HG03521 (cell line): ENCODE measurements at regions not wholly inside any gene's neighbourhood (a gene's known extent, or its start where the extent isn't known, plus 50 kb on each side); places are given as distances from the start of the nearest gene placed in this dataset.
"Not testable (repeated sequence)": the region's sequence is repeated elsewhere in the genome, so short reads cannot be mapped to it uniquely, and the experiment has no call there.

ENCODE experiments used
- ATAC-seq: cut with Tn5 transposase; IDR thresholded peaks from one replicate; pipeline ENCODE4 v1.9.1; 2021; ENCODE audit warnings: mild to moderate bottlenecking, moderate library complexity; ENCODE audit not compliant: unreplicated experiment

GRCh38 chr4:104549736-104550135 is 55.0 kb upstream of the CXXC4 start:
- ATAC-seq: no peak

DNA sequence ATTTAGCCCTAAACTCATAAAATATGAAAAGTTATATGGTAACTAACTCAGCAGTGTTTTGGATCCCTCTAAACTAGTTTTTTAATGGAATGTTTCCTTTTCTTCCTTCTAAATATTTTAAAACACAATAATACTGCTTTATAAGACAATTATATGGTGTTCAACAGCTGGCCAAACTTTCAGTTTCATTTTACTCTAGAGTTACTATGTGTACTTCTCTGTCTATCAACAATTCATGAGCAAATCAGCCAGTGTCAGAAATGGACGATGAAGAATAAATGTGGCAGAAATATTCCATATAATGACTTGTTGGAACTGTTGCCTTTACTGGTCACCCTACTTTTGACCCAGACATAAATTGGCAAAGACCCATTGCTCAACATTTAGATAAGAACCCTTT is 64.8 kb upstream of the CXXC4 start:
- no peak for ATAC-seq

GRCh38 chr4:104571341-104571740 is 76.6 kb upstream of the CXXC4 start:
- ATAC-seq: no peak

- no peak for ATAC-seq
These were observed 79.7 kb upstream of the CXXC4 start for GRCh38 chr4:104574371-104574770.

- no peak for ATAC-seq
These were observed 80.6 kb upstream of the CXXC4 start for GRCh38 chr4:104575278-104575677.

GRCh38 chr4:104577405-104577804 is 82.7 kb upstream of the CXXC4 start:
- no peak for ATAC-seq

DNA sequence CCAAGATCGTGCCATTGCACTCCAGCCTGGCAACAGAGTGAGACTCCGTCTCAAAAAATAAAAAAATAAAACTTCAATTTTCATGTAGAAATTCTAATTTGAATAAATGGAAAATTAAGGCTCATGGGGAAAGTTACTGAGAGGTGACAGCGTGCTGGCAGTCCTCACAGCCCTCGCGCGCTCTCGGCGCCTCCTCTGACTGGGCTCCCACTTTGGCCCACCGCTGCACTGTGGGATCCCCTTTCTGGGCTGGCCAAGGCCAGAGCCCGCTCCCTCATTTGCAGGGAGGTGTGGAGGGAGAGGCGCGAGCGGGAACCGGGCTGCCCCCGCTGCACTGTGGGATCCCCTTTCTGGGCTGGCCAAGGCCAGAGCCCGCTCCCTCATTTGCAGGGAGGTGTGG is 86.8 kb upstream of the CXXC4 start:
- ATAC-seq: not testable (repeated sequence)

- not testable (repeated sequence) for ATAC-seq
These were observed 87.4 kb upstream of the CXXC4 start for GRCh38 chr4:104582056-104582455.

- no peak for ATAC-seq
These were observed 94.7 kb upstream of the CXXC4 start for GRCh38 chr4:104589264-104589868.

- no peak for ATAC-seq
These were observed 96.8 kb upstream of the CXXC4 start for GRCh38 chr4:104591510-104591911.

DNA sequence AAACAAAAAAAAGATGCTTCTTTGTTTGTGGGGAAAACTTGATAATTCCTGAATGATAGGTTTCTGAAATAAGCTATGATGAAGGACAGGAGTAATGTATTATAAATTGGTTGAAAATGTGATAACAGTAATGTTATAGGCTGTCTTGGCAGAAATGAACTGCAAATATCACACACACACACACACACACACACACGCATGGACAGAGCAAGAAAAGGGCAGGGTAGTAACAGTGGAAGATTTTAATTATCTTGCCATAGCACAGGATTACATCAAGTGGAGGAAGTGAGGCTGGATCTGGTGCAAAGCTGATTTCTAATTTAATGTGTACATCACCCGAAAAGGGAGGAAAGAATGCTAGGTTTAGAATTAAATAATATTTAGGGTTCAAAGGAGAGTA is 97.5 kb upstream of the CXXC4 start:
- ATAC-seq: no peak

DNA sequence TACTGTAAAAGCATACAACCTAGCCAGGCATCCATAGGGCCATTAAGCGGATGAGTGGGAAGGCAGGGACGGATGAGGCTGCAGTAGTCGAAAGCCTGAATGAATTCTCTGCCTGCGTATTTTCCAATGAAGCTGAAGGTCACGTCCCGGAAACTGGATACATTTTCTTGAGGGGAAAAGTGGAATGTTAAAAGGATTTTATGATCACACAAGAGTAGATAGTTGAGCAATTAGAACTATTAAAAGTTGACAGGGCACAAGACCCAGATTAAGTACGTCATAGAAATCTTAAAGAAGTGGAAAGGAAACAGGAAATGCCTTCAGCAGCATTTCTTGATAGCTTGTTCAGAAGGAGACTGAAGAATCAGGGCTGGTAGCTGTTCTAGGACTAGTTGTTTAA is 98.3 kb upstream of the CXXC4 start:
- no peak for ATAC-seq

GRCh38 chr4:104596189-104596588 is 101.5 kb upstream of the CXXC4 start:
- ATAC-seq: no peak

DNA sequence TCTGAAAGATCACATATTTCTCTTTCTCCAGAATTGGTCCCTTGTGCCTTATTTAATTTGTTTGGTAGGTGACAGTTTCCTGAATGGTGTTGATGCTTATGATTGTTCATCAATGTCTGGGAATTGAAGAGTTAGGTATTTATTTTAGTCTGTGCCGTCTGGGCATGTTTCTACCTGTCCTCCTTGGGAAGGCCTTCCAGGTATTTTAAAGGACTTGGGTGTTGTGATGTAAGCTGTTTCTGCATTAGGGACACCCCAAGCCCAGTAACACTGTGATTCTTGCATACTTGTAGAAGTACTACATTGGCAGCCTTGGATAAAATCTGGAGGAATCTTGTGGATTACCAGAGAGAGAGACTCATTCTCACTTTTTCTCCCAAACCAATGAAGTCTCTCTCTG is 120.8 kb upstream of the CXXC4 start:
- no peak for ATAC-seq

- no peak for ATAC-seq
These were observed 121.2 kb upstream of the CXXC4 start for GRCh38 chr4:104615926-104616325.

DNA sequence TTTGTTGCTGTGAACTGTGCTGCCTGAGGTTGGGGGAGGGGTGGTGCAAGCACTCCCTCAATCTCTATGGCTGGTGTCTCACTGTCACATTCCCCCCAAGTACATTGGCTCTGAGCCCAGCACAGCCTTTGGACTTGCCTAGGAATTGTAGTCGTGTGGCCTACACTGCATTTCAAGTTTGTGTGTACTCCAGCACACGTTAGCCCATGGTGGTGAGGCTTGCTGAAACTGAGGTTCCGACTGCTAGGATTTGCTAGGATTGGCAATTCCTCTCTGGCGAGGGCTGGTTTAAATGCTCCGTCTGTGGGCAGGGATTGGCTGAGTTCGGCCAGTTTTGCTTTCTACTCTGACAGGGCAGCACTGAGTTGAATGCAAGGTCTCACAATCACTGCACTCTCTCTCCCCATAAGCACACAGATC is 121.7 kb upstream of the CXXC4 start:
- no peak for ATAC-seq

DNA sequence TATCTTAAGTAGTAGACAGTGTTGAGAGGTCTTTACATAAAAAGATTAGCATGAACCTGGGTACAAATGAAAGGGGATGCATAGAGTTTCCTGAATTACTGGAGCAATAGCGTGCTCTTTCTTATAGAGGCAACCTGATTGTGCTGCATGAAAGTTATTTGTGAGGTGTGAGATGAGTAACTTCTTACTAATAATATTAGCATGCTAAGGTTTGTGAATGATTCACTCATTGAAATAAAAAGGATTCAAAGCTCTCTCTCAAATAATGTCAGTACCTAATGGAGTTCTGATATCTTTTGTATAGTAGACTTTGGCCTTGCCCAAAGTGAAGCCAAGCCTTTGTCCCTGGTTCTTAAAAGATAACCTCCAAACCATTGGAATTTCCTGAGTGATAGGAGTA is 131.0 kb upstream of the CXXC4 start:
- no peak for ATAC-seq

DNA sequence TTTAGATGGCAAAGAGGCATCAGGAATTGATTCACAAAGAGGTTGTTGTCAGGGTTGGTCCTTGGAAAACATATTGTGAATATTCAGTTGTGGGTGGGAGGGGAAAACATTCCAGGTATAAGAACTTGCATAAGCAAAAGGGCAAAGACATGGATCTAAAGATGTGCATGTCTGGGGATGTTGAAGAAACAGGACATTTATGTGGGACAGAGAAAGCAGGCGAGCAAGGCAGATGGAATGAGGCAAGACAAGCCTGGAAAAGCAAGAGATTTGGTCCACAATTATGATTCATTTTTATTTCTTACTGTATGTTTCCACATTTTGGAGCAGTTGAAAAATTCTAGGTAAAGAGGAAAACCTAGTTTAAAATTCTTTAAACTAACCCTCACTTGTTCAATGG is 134.9 kb upstream of the CXXC4 start:
- ATAC-seq: no peak

- ATAC-seq: no peak
These were observed 135.6 kb upstream of the CXXC4 start for GRCh38 chr4:104630272-104630671.

GRCh38 chr4:104631000-104631399 is 136.3 kb upstream of the CXXC4 start:
- no peak for ATAC-seq

DNA sequence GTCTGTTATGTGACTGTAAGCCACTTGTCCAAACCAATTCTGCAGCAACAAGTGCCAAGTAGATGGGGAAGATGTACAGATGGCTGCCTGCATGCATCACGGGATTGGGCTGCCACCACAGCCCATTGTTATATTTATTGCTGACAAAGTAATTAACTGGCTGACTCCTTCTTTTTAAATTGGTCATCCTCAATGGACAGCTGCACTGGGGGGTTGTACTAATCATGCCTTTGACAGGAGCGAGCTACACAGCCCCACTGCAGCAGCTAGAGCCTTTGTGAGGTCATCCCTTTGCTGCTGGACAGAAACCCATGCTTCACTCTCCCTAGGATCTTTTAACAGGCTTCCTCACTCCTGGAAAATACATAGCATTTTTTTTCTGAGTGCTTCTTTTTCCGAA is 146.7 kb upstream of the CXXC4 start:
- no peak for ATAC-seq

DNA sequence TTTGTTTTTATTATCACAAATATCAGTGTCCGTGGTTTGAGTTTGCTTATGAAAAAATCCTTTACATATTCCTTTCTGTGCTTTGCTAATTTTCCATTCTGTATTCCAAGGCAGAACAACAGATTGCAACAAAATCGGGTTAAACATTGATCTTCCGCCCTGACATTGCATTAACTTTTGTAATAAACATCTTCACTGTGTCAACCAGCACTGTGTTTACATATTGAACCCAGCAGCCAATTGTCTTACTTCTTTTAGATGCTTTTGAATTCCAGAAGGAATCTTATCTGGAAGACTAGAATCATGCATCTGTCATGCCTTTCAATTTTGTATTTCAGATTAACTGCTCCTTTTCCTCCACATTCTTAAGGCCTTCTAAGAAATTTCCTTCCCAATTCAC is 147.8 kb upstream of the CXXC4 start:
- no peak for ATAC-seq

- no peak for ATAC-seq
These were observed 149.1 kb upstream of the CXXC4 start for GRCh38 chr4:104643805-104644204.

DNA sequence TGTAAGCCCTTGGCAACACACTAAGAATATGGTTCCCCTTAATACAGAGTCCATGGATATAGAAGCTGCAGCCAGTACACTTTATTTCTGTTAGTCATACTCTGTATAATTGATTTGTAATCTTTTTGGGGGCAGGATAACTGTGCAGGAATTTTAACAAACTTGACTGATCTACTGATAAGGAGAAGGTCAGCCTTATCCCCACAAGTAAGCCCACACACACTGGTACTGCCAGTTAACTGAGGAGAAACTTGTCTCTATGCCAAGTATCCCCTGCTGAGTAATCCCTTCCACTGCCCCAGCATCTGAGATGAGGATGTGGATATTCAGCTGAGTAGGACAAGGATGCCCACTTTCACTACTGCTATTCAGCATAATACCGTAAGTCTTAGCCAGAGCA is 154.9 kb upstream of the CXXC4 start:
- no peak for ATAC-seq
